GM19025 (cell line): ENCODE measurements at regions not wholly inside any gene's neighbourhood (a gene's known extent, or its start where the extent isn't known, plus 50 kb on each side); places are given as distances from the start of the nearest gene placed in this dataset.
"Not testable (repeated sequence)": the region's sequence is repeated elsewhere in the genome, so short reads cannot be mapped to it uniquely, and the experiment has no call there.

Experiments used
- ATAC-seq: cut with Tn5 transposase; IDR thresholded peaks from one replicate; pipeline ENCODE4 v1.9.1; 2021; ENCODE audit warnings: mild to moderate bottlenecking, low read depth, moderate library complexity; ENCODE audit not compliant: unreplicated experiment

DNA sequence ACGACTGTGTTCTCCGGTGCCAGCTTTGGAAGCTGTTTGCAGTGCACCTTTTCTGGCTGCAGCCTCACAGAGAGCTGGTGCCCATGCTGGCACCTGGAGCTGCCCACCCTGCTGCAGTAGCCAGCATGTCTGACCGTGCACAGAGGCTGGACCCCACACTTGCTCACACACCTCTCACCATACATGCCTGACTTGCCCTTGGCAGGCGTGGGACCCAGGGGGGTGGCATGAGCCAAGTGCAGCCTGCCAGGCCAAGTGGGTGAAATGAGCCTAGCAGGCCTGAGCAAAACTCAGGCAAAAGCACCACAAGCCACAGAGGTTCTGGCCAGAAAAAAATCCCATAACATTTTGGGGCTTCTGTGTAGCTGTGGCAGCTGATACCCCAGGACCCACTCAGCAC, 258.8 kb downstream of the XPNPEP1 start:
- ATAC-seq: no peak

DNA sequence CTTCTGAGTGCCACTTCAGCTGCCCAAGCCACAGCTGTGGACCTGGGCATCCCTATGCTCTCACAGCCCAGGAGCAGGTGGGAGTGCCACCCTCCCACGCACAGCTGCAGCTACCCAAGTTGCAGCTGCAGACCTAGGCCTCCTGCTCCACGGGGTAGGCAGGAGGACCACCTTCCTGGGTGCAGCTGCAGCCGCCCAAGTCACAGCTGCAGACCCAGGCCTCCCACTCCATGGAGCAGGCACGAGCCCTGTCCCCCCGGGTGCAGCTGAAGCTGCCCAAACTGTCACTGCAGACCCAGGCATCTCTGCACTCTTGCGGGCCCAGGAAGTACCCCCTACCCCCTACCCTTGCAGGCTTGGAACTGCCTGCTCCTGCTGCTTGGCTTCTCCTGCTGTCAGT, 260.2 kb downstream of the XPNPEP1 start:
- no peak for ATAC-seq

- not testable (repeated sequence) for ATAC-seq
Observed at GRCh38 chr10:109652612-109653011, 270.7 kb downstream of the XPNPEP1 start.

GRCh38 chr10:109650228-109650627, 273.1 kb downstream of the XPNPEP1 start:
- no peak for ATAC-seq

DNA sequence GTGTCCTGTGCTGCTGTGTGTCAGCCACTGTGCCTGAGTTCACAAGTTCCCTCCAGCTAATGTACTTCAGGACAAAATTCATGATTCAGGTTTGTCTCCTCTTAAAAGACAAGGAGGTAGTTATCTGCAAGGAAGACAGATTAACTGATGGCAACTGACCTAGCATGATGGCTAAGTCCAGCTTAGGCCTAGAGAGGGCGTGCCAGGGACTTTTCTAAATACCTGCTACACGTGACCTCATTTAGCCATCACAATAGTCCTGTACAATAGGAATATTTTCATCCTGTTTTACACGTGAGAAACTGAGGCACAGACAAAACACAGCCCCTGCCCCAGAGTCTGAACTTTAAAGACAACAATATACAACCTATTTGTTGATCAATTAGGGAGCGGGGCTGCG, 275.7 kb downstream of the XPNPEP1 start:
- ATAC-seq: no peak

DNA sequence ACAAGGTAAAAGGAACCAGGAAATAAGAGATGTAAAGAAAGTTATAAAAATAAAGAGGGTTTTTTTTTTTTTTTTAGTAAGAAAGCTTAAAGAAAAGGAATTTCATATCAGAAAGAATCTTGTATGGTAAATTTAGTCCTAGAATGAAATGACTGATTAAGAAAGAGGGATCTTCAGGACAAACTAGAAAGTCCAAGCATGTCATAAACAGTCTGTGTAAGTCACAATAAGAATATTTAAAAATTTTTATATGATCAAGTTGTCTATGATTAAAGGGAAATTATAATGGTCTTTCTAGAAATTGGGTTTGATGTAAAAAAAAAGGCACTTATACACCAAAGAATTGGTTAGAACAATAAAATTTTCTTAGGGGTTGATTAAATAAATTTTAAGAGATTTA, 289.5 kb downstream of the XPNPEP1 start:
- no peak for ATAC-seq

DNA sequence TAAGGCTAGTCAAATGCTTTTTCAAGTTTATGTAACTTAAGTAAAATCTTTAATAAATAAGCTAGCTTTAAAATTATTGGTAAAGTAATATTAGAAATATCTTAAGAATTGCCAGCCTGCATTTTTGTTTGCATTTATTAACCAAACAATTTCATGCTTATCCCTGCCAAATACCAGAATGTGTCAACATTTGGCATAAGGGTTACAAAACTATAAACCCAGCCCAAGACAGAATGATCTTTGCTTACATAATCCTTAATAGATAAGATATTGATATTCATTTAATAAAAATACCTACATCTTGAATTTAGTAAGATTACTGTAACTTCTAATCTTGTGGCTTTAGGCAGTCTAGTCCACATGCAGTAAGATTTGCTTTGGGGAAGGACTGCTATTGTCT, 290.3 kb downstream of the XPNPEP1 start:
- not testable (repeated sequence) for ATAC-seq

DNA sequence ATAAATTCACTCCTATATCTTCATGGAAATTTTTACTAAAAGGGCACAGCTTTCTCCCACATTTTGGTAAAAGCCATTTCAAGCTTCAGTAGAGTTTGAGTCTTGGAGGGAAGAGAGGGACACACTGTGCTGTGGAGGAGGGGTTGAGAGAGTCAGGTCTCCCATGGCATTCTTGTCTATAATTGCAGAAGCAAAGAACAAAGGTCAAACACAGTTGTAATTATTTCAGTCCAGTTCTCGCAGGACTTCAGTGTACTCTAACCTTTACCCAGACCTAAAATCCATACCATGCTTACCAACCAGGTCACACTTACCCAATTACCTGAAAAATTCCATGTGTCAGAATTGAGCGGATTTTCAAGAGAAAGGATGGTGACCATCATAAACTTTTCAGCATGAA, 298.4 kb downstream of the XPNPEP1 start:
- ATAC-seq: no peak

DNA sequence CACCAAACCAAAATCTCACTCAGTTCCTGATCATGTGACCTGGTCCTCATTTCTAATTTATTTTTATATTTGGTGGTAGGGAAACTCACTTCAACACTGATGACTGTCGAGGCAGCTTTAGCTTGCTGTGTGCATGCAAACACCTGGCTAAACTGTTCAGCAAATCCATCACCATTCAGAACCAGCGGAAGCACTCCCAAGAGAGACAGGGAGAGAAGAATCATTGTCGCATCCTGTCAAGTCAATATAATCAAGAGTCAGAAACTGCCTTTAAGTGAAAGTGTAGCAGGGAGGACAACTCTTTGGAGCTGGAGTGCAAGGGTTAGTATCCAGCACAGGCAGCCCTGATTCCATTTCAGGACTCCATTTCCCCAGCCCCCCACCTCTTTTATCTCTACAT, 300.7 kb downstream of the XPNPEP1 start:
- ATAC-seq: no peak

GRCh38 chr10:109620396-109620795, 302.9 kb downstream of the XPNPEP1 start:
- no peak for ATAC-seq

DNA sequence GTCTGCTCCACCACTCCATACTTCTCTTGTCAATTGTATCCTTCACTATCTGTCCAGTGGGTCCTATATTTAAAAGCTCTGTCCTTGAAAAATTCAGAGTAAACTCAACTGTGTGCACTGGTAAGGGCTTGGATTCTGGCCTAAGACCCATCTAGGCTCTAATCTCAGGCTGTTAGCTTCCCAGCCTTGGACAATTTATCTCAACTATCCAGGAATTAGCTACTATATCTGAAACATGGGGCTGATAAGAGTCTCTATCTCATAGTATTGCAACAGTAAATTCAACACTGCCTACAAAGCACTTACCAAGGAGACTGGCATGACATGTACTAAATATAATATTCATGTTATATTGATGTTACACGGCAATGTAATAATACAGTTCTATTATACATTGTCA, 303.4 kb downstream of the XPNPEP1 start:
- no peak for ATAC-seq

GRCh38 chr10:109618748-109619147, 304.6 kb downstream of the XPNPEP1 start:
- no peak for ATAC-seq

DNA sequence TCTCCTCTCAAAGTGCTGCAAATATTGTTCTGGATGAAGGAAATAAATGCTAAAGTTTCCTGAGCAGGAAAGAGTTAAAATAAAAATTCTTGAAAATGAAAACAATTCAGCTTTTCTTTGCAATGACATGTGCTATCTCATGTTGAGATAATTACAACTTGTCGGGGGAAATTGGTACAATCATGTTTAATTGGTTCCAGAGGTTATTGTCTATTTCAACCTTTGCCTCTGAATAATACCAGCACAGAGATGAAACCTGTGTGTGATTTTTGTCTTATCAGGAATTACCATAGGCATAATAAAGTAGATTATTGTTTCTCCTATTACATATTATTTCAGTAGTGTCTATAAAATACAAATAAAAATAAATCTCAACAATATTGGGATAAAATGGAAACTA, 305.0 kb downstream of the XPNPEP1 start:
- ATAC-seq: no peak

- no peak for ATAC-seq
Observed at GRCh38 chr10:109616359-109616980, 306.8 kb downstream of the XPNPEP1 start.

DNA sequence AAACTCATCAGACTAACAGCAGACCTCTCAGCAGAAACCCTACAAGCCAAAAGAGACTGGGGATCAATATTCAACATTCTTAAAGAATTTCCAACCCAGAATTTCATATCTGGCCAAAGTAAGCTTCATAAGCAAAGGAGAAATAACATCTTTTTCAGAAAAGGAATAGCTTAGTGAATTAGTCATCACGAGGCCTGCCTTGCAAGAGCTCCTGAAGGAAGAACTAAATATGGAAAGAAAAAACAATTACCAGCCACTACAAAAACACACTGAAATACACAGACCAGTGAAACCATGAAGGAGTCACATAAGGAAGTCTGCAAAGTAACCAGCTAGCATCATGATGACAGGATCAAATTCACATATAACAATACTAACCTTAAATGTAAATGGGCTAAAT, 328.0 kb downstream of the XPNPEP1 start:
- ATAC-seq: not testable (repeated sequence)

DNA sequence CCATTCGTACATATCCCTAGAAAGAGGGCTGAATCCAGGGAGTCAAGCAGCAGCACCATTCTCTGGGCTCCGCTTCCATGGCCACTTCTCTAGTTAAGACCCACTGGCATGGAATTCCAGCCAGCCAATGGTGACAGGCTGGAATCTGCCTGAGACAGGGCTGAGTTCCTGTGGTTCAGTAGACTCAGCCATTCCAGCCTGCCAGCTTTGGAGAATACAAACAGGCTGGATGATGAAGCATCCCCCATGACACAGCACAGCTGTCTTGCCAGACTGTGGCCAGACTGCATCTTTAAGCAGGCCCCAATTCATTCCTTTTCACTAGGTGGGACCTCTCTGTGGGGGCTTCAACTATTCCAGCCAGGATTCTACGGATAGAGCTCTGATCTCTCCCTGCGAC, 329.6 kb downstream of the XPNPEP1 start:
- ATAC-seq: no peak

- ATAC-seq: no peak
Observed at GRCh38 chr10:109592391-109592790, 330.9 kb downstream of the XPNPEP1 start.

DNA sequence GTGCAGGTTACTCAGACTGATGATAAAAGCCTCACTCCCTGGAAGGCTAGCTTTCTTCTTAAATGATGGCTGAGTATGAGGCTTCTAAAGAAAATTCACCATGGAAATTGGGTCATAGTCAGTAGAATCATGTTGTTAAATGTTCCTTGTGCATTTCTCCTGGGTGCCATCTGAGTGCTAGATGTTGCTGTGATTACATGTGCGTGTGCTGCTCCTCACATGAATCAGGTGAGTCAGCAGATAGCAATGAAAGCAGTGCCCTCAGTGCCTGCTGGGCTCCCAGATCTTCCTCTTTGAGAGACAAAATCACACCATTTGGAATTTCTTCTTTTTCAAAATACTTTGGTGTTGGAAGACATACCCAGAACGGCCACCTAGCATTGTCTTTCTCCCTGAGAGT, 331.7 kb downstream of the XPNPEP1 start:
- ATAC-seq: no peak

DNA sequence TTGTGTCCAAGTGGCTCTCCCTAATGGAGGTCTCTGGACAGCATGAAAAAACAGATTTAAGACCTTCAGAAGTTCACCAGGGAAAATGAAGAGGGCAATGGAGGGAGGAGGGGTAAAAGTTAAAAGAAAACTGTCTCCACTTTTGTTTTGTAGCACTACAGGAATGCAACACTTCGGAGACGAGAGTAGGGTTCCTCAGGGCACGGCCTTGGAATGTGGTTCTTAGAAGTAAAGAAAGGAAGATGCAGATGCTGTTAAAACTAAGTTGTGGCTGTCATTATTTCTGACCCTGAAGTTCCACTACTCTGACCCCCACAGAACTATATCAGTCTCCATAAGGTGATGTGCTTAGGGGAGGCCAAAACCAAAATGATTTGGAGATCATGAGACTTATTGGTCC, 335.1 kb downstream of the XPNPEP1 start:
- ATAC-seq: no peak

GRCh38 chr10:109587366-109587765, 335.9 kb downstream of the XPNPEP1 start:
- no peak for ATAC-seq

DNA sequence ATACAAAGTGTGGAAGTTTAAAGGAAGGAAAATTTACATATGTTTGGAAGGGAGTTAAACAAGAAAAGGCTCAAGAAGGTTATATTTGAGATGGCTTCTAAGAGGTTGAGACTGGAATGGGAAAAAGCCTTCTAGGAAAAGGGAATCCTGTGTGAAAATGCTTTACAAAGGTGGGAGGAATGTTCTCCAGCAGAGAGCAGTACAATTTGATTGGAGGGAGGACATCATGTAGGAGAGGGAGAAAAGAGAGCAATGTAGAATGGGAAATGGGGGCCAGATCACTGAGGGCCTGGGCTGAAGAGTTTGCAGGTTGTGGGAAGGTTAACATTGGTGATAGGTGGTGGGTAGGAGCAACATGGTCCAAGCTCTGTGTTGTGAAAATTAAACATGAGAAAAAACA, 366.9 kb downstream of the XPNPEP1 start:
- no peak for ATAC-seq

- ATAC-seq: not testable (repeated sequence)
Observed at GRCh38 chr10:109542050-109542603, 381.2 kb downstream of the XPNPEP1 start.

GRCh38 chr10:109534193-109534592, 389.1 kb downstream of the XPNPEP1 start:
- no peak for ATAC-seq
